Hepatic stellate cell (primary cell): ENCODE measurements at regions not wholly inside any gene's neighbourhood (a gene's known extent, or its start where the extent isn't known, plus 50 kb on each side); places are given as distances from the start of the nearest gene placed in this dataset.
"Not testable (repeated sequence)": the region's sequence is repeated elsewhere in the genome, so short reads cannot be mapped to it uniquely, and the experiment has no call there.

ENCODE experiments used
- DNase-seq: peaks from one replicate; pipeline ENCODE4 v3.0.0; 2011; ENCODE audit warnings: low spot score

DNA sequence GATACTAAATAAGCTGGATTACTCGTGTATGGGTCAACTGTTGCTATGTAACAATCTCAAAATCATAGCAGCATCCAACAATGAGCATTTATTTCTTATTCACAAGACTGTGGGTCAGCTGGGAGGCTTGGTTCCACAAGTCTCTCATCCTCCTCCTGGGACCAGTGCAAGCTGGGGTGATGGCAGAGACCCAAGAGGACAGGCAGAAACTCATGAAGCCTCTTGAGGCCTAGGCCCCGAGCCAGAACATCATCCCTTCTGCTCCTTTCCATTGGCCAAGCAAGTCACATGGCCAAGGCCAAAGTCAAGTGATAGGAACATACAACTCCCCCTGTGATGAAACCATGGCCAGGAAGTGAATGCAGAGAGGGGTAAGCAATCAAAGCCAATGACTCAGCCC, 422.1 kb downstream of the BCOR start:
- no peak for DNase-seq

DNA sequence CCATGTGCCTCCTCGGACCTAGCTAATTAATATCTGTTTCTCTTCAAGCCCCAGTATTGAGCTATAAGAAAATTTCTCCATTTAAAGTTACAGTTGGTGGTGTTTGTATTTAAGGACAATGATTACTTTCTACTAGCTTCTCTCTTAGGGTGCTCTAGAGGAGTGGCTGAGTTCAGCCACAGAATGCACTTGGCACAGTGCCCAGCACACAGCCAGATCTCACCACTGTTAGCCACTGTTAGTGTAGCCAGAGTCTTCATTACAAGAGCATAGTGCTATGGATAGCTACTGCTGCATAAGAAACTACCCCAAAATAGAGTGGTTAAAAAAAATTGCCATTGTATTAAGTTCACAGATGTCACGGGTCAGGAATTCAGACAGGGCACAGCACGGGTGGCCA, 421.3 kb downstream of the BCOR start:
- DNase-seq: no peak

DNA sequence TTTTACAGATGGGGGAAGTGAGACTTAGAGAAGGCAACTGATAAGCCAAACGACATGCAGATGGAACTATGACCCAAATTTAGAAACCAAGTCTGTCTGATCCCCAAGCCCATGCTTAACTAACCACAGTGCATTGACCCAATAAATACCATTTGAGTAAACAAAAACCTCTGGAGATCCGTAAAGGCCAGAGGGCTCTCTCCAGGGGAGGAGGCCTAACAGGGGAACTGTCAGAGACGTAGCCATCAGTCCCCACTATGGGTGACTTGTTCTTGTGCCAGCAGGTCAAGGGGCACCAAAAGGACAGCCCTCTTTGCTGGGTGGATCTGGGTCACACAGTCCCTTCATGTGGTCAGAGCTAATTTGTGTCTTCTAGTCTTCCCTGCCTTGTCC, 420.2 kb downstream of the BCOR start:
- no peak for DNase-seq

DNA sequence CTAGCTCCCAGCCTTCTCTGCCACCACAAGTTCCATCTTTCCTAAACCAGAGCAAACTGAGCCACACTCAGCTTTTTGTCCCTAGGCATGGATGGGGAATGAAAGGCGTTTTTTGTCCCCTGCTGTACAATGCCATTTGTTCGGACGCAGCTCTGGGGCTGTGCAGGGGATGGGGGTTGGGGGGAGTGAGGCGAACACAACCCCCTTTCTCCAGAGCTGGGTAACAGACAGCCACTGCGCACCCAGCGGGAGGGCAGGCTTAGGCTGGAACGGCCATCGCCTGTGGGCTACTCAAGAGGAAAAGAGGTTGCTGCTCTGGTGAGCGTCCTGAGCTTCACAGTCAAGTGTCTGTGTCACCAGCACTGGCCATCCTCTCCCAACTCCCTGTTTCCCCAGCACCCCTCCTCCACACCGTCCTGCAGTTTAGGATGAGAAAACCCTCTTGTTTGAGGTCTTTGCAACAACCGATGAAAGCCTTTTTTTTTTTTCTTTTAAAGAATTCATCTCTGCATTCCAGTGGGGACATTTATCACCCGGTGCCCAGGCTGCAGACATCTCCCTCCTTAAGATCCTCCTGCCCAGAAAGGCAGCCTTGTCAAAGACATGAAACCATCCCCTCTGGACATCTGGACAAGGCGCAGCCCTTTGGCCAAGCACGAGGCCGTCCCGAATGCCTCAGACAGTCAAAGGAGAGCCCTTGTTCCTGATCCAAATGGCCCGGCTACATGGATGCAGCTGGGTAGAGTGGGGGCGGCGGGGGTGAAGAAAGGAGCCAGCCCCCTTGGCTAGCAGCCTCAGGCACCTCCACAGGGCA, 419.6 kb downstream of the BCOR start:
- no peak for DNase-seq

DNA sequence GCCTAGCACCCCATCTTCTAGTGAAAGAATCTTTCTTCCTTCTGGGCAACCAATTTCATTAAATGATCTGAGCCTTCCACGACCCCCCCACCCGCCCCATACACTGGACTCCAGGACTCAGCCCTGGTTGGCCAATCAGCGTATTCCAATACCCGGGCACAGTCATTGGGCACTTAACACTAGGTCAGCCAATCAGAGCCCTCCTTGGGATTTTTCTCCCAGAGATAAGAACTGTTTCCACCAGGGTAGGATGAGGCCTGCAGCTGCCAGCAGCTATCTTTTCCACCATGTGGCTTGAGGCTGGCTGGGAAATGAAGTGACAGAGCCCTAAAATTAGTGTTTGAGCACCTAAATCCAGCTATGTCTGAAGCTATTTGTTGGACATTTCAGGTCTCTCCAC, 418.8 kb downstream of the BCOR start:
- no peak for DNase-seq

DNA sequence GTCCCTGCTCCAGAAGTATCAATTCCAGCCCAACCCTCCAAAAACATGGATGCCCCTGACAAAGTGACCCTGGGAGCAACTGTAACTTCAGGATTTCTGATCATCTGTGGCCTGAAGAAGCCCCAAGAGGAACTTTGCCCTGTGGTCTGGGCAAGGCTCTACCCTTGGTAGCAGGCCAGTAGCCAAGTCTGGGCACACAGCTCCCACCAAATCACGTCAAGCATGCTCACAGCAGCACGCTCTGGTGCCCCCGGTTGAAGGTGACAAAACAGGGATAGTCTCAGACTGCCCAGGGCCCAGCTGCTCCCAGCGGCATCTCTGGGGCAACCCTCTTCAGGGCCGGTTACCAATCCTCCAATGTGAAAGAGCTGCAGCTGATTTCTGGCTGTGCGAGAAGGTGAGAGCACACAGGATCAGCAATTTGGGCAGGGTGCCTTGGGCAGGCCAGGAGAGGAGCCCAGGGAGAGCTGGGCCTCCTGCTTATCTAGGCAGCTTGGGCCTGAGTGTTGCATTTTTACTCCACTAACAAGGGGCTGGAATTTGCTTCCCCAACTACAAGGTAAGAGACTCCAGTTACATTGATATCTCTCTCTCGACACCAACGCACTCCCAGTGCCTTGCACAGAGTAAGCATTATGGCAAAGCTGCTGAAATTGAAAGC, 418.1 kb downstream of the BCOR start:
- DNase-seq: no peak

DNA sequence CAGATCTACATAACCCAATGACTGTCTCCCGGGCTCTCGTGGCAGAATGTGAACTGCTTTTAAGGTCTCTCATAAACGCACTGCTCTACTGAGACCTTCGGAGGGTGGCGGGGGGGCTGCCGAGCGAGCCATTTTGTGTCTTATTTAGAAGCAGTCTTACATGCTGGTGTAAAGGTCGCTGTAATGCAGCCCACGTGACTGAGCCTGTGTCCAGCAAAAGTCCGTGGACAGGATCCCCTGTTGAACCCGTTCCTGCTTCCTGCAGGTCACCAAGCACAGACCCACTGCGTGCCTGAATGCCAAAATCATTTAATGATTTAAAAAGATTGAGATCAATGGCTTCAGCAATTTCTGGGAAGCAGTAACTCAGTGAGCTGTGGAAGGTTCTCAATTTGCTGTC, 415.9 kb downstream of the BCOR start:
- DNase-seq: no peak

DNA sequence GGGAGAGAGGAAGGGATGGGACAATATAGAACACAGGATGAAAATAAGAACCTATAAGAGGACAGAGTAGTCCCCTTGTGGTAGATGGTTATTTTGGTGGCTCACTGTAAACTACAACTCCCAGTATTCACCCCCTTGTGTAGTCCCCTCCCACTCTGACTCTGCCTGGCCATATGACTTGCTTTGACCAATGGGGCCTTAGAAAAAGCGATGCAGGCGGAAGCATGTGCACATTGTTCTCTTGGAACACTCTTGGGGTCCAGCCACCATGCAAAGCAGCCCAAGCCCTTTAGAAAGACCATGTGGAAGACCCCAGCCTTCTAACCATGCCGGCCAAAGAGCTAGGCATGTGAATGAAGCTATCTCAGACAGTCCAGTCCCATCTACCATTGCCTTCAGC, 415.0 kb downstream of the BCOR start:
- DNase-seq: no peak

DNA sequence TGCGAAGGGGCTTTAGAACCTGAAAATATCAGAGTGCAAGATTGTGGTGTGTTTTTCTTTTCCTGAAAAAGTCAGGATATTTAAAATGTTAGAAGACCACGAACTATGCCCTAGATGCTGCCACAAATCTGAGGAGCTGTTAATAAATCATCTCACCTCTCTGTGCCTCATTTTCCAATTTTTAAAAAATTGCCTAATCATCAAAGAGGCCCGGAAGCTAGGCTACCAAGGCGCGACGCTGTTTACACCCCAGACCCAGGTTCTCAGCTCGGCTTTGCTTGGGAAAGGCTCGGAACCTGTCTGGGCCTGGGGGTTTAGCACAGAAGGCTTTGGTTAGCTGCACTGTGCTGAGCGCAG, 409.6 kb downstream of the BCOR start:
- DNase-seq: no peak

DNA sequence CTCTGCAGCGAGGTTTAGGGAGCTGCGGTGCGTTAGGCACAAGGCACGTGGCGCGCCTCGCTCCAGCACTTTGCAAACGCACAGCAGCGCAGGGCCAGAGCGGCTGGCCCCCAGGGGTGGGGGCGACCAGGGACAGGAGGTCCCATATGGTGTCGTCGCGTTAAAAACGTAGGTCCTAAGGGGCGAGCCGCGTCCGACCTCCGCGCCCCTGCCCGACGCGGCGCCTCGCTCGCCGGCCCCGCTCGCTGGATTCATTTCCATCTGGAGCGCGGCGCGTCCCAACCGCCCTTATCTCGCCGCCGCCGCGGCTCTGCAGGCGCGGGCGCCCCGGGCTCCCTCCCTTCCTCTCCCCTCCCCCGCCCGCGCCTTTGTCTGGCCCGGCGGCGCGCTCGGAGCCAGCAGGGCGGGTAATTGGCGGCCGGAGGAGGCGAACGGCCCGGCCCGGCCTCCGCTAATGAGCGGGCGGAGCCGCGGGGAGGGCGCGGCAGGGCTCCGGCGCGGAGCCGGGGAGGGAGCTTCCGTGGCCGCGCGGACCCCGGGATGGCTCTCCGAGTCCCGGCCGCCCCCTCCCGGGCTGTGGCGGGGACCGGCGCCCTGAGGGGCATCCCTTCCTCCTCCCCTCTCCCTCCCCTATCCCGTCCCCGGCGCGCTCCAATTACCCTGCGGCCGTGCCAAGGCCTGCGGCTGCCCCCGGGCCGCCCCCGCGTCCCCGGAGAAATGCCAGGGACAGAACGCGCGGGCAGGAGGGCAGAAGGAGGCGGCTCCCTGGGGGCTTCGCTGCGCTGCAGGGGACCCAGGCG, 409.0 kb downstream of the BCOR start:
- peak; percentile 27 for DNase-seq

DNA sequence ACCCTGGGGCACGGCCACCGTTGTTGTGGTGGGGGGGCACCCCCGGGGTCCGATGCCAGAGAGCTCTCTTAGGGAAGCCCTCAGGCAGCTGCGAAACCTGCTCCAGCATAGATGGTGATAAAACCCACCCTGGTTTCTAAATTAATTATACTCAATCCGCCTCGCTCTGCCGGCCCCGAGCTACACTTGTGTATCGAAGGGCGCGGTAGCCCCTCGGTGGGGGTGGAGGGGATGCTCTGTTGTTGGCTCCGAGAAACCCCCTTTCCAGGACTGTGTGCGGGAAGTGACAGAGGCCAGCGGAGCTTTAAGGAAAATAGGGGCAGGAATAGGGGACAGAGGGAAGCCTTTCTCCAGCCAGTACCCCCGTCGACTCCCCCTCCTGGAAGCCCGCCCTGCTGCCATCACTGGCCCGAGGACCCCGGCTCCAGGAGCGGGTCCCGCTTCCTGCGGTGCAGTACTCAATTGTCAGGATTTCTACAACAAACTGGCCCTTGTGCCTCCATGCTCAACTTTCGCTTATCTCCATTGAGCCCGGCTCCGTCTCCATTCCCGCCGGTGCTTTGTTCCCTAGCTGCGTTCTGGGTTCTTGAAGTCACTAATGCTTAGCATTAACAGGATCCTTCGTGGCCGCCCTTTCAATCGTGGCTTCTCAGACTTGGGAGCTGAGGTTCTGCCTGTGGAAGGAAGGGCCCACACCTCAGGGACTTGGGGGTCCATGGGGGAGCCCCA, 408.2 kb downstream of the BCOR start:
- DNase-seq: no peak

DNA sequence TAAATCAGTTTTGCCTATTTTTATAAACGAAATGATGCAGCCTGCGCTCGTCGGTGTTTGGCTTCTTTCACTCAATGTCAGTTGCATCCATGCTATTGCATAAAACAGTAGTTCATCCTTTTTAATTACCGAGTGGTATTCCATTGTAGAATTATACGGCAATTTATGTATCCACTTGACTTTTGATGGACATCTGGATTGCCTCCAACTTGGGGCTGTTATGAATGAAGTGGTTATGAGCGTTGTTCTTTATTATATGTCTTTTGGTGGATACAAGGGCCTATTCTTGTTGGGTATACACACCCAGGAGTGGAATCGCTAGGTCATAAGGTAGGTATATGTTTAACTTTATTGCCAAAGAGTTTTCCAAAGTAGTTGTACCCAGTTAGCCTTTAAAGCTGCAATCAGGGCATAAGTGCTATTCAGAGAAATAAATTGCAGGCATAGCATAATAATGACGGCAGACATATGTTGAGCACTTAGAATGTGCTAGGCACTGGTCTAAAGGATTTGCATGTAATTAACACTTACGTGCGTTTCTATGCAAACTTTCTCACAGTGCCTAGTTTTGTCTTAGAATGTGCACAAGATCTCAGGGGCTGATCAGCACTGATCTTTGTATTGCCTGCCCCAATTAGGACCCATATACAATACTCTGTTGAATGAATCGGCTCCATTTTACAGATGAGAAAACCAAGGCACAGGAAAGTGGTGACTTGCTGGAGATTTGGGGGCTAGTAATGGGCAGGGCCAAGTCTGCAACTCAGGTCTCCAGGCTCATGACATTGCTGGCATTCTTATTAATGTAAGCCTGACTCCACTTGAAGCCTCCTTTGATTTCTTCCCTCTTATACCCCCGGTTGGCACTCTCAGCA, 407.0 kb downstream of the BCOR start:
- DNase-seq: no peak

DNA sequence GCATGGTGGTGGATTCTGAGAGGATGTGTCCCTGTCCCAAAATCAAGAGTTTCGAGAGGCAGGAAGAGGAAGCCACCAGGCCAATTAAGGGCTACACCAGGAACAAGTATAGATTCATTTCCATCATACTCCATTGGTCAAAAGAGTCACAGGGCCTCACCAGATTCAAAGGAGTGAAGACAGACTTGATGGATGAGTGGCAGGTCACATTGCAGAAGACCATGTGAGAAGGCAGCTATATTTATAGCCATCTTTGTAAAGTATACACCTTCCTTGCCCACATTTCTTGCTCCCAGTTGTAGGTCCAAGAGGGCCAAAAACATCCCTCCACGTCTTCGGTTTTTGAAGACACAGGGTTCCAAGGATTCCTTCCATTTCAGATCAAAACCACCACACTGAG, 406.0 kb downstream of the BCOR start:
- DNase-seq: no peak

DNA sequence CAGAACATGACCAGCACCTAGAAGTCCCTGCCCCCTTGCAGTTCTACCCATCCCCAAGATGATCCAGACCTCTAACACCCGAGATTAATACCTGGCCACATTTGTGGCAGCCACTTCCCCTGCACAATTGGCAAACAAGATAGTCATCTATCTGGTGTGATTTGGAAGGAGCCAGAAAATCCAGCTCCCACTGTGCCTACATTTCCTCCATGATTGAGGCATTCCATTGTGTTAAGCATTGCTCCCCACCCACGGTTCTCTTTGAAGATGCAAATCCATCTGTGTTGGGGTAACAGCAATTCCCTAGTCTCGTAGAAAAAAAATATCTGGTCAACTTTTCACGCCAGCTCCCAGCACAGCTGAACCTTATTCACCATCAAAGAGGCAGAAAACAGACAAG, 405.0 kb downstream of the BCOR start:
- no peak for DNase-seq

DNA sequence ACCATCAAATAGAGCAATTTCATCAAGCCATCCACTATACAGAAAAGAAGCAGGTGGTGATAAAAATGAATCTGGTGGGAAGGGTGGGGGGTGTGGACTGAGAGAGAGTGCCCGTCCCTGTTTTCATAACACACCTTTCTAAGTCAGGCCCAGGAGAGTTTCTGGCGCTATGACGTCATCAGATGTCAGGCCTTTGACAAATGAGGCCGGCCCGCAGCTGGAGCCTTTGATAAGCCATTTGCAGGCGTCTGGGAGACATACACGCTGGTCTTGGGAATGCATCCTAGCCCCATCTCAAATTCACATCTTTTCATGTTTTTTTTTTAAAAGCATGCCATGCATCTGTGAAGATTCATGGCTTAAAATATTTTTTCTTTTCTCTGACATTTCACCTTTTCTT, 404.5 kb downstream of the BCOR start:
- DNase-seq: no peak

DNA sequence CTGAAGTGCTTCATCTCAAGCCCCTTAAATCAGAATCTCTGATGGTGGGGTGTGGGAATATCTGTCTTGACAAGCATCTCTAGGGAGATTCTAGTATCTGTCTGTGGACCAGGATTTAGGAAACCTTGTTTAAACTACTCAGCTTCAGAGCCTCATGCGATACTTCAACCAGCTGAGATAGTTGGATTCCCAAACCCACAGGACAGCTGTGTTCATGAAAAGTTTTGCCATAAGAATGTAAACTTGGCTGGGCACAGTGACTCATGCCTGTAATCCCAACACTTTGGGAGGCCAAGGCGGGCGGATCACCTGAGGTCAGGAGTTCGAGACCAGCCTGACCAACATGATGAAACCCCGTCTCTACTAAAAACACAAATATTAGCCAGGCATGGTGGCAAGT, 395.1 kb downstream of the BCOR start:
- not testable (repeated sequence) for DNase-seq

DNA sequence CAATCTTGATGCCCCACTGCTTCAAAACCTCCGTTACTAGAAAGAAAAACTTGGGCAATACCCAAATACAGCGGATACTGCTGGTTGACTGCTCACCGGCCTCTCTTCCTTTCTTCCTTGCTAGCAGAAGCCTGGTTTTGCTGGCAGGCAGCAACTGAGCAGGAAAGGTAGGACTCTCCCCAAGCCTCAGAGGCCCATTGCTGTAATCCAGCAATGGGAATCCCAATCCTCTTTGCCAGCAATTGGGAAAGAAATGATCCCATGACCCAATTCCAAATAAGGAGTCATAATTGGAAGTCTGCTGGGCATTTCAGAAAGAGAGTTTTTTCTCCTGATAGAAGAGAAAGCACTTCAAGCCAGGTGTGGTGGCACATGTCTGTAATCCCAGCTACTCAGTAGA, 394.5 kb downstream of the BCOR start:
- no peak for DNase-seq

DNA sequence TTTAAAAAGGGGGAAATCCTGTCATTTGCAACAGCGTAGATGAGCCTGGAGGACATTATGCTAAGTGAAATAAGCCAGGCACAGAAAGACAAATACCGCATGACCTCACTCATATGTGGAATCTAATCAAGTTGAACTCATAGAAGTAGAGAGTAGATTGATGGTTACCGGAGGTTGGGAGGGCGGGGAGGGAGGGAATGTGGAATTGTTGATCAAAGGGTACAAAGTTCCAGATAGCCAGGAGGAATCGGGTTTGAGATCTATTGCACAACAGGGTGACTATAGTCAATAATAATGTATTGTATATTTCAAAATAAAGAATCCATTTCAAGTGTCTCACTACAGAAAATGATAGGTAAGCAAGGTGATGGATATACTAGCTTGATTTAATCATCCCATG, 393.2 kb downstream of the BCOR start:
- DNase-seq: no peak

DNA sequence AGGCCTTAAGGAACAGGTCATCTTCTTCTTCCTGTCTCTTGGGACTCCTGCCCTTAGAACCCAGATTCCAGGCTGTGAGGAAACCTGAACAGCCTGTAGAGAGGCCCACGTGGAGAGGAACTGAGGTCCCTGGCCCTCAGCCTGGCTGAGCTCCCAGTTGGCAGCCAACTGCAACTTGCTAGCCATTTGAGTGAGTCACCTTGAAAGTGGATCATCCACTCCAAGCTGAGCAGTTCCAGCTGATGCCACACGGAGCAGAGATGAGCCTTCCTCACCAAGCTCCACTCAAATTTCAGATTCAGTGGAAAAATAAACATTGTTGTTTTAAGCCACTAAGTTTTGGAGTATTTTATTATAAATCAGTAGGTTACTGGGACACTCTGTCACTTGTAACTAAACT, 392.5 kb downstream of the BCOR start:
- peak; percentile 62 for DNase-seq

DNA sequence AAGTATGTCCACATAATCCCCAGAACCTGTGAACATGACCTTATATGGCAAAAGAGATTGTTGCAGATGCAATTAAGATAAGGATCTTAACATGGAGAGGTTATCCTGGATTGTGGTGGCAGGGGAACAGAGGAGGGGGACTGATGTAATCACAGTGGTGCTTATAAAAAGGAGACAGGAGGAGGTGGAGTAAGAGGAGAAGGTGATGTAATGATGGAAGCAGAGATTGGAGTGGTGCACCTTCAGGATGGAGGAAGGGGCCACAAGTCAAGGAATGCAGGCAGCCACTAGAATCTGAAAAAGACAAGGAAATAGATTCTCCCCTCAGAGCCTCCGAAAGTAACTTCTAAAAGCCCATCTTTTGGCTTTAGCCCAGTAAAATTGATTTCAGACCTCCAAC, 388.4 kb downstream of the BCOR start:
- DNase-seq: no peak

DNA sequence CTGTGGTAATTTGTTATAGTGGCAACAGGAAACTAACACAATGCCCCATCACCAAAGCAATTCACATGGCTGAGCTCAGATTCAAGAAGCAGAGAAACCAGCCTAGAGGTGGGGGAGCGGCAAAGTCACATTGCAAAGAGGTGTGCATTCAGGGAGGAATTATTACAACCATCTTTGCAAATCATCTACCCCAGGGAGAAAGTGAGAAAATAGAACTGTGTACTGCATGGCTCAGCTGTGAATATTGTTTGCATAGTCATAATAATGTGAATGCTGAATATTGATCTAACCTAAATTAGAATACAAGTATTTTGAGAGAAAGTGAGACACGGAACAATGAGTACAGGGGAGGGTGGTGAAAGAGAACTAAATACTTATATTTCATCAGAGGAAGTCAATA, 387.9 kb downstream of the BCOR start:
- DNase-seq: no peak

DNA sequence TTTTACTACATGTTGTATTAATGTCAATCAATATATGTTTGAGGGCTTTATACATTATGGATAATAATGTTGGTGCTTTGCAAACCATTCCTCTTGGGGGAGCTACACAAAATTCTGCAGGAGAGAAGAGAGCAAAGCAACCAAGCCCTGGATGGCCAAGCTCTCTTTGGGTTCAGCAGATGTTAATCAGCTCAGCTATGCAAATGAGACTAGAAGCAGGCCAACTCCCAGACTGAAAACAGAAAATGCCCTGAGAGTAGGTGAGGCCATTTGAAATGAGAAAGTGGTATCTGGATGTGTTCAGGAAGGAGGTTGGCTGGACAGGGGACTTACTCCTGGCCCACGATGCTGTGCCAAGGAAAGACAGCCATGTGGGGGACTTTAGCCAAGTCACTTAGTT, 387.0 kb downstream of the BCOR start:
- DNase-seq: no peak
